ENCODE measurements at regions not wholly inside any gene's neighbourhood (a gene's known extent, or its start where the extent isn't known, plus 50 kb on each side); places are given as distances from the start of the nearest gene placed in this dataset.

DNA sequence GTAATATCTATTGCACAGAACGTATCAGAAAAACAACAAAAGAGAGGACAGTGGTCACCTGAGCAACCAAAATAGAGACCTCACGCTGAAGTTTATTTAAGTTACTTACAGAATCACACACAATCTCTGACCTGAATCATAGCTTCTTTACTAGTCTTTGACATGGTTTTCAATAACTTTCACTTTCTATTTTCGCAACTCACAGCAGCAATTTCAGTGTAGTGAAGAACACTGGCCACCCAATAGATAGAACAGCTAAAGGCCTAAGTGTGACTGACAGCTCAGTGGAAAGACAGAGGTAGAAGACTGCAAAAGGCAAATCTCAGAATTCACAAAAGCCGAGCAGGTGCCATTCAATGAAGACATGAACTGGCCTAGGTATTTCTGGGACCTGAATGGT, 435.6 kb upstream of the CHRM3 start:
- Histone ChIP-seq H3K36me3 (no peaks in the 10 kb centered on the region), H3K27ac (no peak overlapping the region), H3K27me3 (ENCODE audit: low read depth) (no peaks in the 10 kb centered on the region), H3K9me3 (no peaks in the 10 kb centered on the region), H3K4me1 (no peaks in the 10 kb centered on the region), H3K4me3 (no peak overlapping the region)
- no peak for ATAC-seq
- intact Hi-C loops (cut with DNase I) = no loop called here
- DNase-seq = no peak
- TF ChIP-seq, protein P1, sequence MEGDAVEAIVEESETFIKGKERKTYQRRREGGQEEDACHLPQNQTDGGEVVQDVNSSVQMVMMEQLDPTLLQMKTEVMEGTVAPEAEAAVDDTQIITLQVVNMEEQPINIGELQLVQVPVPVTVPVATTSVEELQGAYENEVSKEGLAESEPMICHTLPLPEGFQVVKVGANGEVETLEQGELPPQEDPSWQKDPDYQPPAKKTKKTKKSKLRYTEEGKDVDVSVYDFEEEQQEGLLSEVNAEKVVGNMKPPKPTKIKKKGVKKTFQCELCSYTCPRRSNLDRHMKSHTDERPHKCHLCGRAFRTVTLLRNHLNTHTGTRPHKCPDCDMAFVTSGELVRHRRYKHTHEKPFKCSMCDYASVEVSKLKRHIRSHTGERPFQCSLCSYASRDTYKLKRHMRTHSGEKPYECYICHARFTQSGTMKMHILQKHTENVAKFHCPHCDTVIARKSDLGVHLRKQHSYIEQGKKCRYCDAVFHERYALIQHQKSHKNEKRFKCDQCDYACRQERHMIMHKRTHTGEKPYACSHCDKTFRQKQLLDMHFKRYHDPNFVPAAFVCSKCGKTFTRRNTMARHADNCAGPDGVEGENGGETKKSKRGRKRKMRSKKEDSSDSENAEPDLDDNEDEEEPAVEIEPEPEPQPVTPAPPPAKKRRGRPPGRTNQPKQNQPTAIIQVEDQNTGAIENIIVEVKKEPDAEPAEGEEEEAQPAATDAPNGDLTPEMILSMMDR (IDR thresholded peaks at IDR 0.05) = no peak

GRCh38 chr1:238950017-238950416, 436.4 kb upstream of the CHRM3 start:
- Histone ChIP-seq H3K27ac (no peak overlapping the region), H3K4me1 (no peaks in the 10 kb centered on the region), H3K36me3 (no peaks in the 10 kb centered on the region), H3K27me3 (ENCODE audit: low read depth) (no peaks in the 10 kb centered on the region), H3K4me3 (no peak overlapping the region), H3K9me3 (no peaks in the 10 kb centered on the region)
- ATAC-seq (no peak), DNase-seq (no peak)
- intact Hi-C loops (cut with DNase I) = no loop called here
- TF ChIP-seq, protein P1 (IDR thresholded peaks at IDR 0.05) = no peak

DNA sequence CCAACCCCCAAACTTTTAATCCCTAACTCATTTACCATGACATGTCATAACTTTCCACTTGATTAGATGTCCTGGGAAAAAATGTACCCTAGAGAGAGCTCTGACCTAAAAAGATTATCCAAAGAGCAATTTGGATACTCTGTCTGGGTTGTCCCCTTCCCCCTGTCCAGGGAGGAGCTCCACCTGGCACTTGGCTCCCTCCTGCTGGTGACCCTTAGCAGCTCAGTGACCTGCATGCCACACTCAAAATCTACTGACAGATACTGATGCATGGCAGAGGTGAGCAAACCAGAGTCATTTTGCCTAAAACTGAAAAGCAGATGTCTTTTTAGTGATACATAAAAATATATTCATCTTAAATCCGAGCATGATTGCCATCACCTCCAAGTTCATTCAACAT, 442.3 kb upstream of the CHRM3 start:
- Histone ChIP-seq H3K36me3 (no peaks in the 10 kb centered on the region), H3K27me3 (ENCODE audit: low read depth) (no peaks in the 10 kb centered on the region), H3K4me3 (no peak overlapping the region), H3K27ac (no peak overlapping the region), H3K9me3 (no peaks in the 10 kb centered on the region), H3K4me1 (no peaks in the 10 kb centered on the region)
- ATAC-seq (no peak), DNase-seq (no peak)
- TF ChIP-seq, protein P1 (IDR thresholded peaks at IDR 0.05) = no peak
- intact Hi-C loops (cut with DNase I) = no loop called here

DNA sequence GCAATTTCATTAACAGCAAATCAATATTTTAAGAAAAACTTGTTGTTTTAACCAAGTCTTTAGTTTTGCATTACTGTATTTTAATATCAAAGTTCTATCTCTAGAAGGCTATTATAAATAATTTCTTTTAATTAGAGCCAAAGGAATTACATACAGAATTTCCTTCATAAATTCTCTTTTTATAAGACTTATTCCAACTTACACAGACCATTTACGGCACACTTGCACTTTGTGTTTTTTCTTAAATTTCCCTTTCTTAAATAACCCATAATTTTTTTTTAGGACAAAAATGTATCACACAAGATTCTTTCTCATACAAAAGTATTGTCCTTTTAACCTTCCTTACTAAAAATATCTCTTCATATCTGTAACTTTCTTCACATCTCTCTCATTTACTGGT, 458.5 kb upstream of the CHRM3 start:
- no peaks in the 10 kb centered on the region for H3K36me3 ChIP-seq
- TF ChIP-seq, protein P1 (IDR thresholded peaks at IDR 0.05) = no peak
- no peaks in the 10 kb centered on the region for H3K27me3 ChIP-seq (ENCODE audit: low read depth)
- H3K4me3 ChIP-seq = no peak overlapping the region
- no peaks in the 10 kb centered on the region for H3K9me3 ChIP-seq
- intact Hi-C loops (cut with DNase I) = no loop called here
- H3K27ac ChIP-seq = no peak overlapping the region
- ATAC-seq (no peak), DNase-seq (no peak)
- no peaks in the 10 kb centered on the region for H3K4me1 ChIP-seq

DNA sequence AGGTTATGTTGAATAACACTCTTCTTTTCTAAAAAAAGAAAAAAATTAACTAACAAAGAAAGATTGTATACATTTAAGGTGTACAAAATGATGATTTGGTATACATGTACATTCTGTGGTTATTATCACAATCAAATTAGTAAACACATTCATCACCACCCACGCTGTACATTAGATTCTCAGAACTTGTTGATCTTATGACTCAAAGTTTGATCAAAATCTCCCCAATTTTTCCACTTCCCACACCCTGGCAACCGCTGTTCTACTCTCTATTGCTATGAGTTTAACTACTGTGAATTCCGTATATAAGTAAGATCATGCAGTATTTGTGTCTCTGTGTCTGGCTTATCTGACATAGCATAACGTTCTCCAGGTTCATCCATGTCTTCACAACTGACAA, 469.5 kb upstream of the CHRM3 start:
- TF ChIP-seq, protein P1 (IDR thresholded peaks at IDR 0.05) = no peak
- Histone ChIP-seq H3K36me3 (no peaks in the 10 kb centered on the region), H3K9me3 (no peaks in the 10 kb centered on the region), H3K4me1 (no peaks in the 10 kb centered on the region), H3K4me3 (no peak overlapping the region), H3K27ac (no peak overlapping the region), H3K27me3 (ENCODE audit: low read depth) (no peaks in the 10 kb centered on the region)
- ATAC-seq (no peak), DNase-seq (no peak)
- intact Hi-C loops (cut with DNase I) = no loop called here

DNA sequence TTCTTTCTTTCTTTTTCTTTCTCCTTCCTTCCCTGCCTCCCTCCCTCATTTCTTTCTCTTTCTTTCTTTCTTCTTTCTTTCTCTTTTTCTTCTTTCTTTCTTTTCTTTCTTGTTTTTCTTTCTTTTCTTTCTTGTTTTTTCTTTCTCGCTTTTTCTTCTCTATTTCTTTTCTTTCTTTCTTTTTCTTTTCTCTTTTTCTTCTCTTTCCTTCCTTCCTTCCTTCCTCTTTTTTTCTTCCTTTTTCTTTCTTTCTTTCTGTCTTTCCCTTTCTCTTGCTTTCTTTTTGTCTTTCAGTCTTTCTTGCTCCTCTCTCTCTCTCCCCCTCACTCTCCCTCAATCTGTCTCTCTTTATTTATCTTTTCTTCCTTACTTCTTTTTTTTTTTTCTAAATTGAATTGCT, 472.0 kb upstream of the CHRM3 start:
- DNase-seq = no peak
- intact Hi-C loops (cut with DNase I) = no loop called here
- H3K4me3 ChIP-seq = no peak overlapping the region
- H3K36me3 ChIP-seq = no peaks in the 10 kb centered on the region
- ATAC-seq = no peak
- H3K27ac ChIP-seq = no peak overlapping the region
- H3K4me1 ChIP-seq = no peaks in the 10 kb centered on the region
- H3K9me3 ChIP-seq = no peaks in the 10 kb centered on the region
- TF ChIP-seq, protein P1 (IDR thresholded peaks at IDR 0.05) = no peak
- no peaks in the 10 kb centered on the region for H3K27me3 ChIP-seq (ENCODE audit: low read depth)

Measured in lower lobe of right lung (tissue), 2 donors.